ENCODE measurements at regions not wholly inside any gene's neighbourhood (a gene's known extent, or its start where the extent isn't known, plus 50 kb on each side); places are given as distances from the start of the nearest gene placed in this dataset.

GRCh38 chr2:216554286-216554685 is 55.6 kb downstream of the RPL37A start:
- TF ChIP-seq CTCF (IDR thresholded peaks at IDR 0.05) (no peak), TCF7L2 (IDR thresholded peaks at IDR 0.05; ENCODE audit: low read depth, low read length) (no peak), POLR2AphosphoS5 (IDR thresholded peaks at IDR 0.05; ENCODE audit: low read depth, low read length) (no peak)
